ENCODE measurements at regions not wholly inside any gene's neighbourhood (a gene's known extent, or its start where the extent isn't known, plus 50 kb on each side); places are given as distances from the start of the nearest gene placed in this dataset.

DNA sequence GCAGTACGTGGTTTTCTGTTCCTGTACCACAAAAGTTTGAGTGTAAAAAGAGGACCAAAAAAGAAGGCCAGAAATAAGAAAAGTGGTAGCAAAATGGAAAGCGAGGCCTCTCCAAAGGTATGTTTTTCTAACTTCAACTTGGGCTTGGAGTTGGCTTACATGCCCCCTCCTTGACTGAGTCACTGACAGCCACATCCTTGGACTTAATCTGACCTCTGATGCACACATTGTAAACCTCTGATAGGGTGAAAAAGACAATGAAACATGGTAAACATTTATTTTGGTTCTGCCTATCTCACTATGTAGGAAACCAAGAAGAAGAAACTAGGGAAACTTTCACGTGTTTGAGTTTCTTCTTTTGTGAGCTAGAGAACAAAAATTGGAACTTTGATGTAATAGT, 503.2 kb upstream of the ID4 start:
- no peak overlapping the region for H4K91ac ChIP-seq (ENCODE audit: insufficient read depth, low read depth, low read length)
- no peak overlapping the region for H2AK9ac ChIP-seq (replicated peaks; ENCODE audit: low read depth, low read length, poor library complexity)
- in situ Hi-C loops (cut with MboI; ENCODE audit: low sequenced_read_pairs): no loop called here
- no peaks in the 10 kb centered on the region for H3K79me1 ChIP-seq (ENCODE audit: low read depth in 1 of 2, low read length in 2 of 2)
- H2BK5ac ChIP-seq (ENCODE audit: low read depth, low read length, poor library complexity, severe bottlenecking): no peak overlapping the region
- no peak overlapping the region for H4K8ac ChIP-seq (ENCODE audit: low read depth in 2 of 2, low read length in 2 of 2)
- no peak overlapping the region for H3K27ac ChIP-seq (ENCODE audit: insufficient read depth, low read length)
- CTCF ChIA-PET: no interaction called here
- H3K23ac ChIP-seq (ENCODE audit: low read depth, low read length): no peak overlapping the region
- WGBS, 2 experiments (ENCODE audit: extremely low coverage in 2 of 2, insufficient read length in 1 of 2): no CpG with 5 or more reads among the region's 3 CpGs
- H3K14ac ChIP-seq (replicated peaks; ENCODE audit: low read depth, low read length): no peak overlapping the region
- H2AFZ ChIP-seq (replicated peaks; ENCODE audit: low read length, poor library complexity): no peak overlapping the region
- DNase-seq (no peak), ATAC-seq (ENCODE audit: low read depth) (no peak)
- POLR2A ChIA-PET (ENCODE audit: unreplicated experiment): no interaction called here
- no peak overlapping the region for H2BK20ac ChIP-seq (ENCODE audit: low read depth, low read length)
- no TSS peak for BruUV-seq (replicated peaks)
- H3K18ac ChIP-seq (ENCODE audit: low read depth, low read length): no peak overlapping the region
- peaks cover 5% of the 10 kb centered on the region; the same call in 1 of the 2 replicates for H3K9me3 ChIP-seq (ENCODE audit: control insufficient read depth, insufficient read depth, low read length)
- no peaks in the 10 kb centered on the region for H3K9me1 ChIP-seq (ENCODE audit: insufficient read depth, low read length)
- H4K20me1 ChIP-seq (ENCODE audit: insufficient read depth, low read length): no peaks in the 10 kb centered on the region
- no peak overlapping the region for H3K4ac ChIP-seq (ENCODE audit: low read depth, low read length)
- no peak overlapping the region for H3K4me2 ChIP-seq (ENCODE audit: low read depth, low read length)
- no peak overlapping the region for H3K9ac ChIP-seq (ENCODE audit: low read depth, low read length)
- no peaks in the 10 kb centered on the region for H3K4me1 ChIP-seq (ENCODE audit: control insufficient read depth, insufficient read depth, low read length)
- H3K27me3 ChIP-seq (ENCODE audit: control insufficient read depth, insufficient read depth, low read length): no peaks in the 10 kb centered on the region
- intact Hi-C loops (cut with micrococcal nuclease): no loop called here
- TF ChIP-seq RCOR1 (IDR thresholded peaks at IDR 0.05; ENCODE audit: insufficient replicate concordance, low read length) (no peak), NFE2L2 (IDR thresholded peaks at IDR 0.05; ENCODE audit: low read depth, low read length) (no peak), SMC3 (IDR thresholded peaks at IDR 0.05; ENCODE audit: low read depth, low read length) (no peak), FOS (IDR thresholded peaks at IDR 0.05; ENCODE audit: low read depth, low read length) (no peak), RFX5 (IDR thresholded peaks at IDR 0.05; ENCODE audit: low read depth, low read length) (no peak), MAFK (IDR thresholded peaks at IDR 0.05; ENCODE audit: low read depth, low read length) (no peak), USF2 (IDR thresholded peaks at IDR 0.05; ENCODE audit: low read depth, low read length) (no peak), POLR2A (IDR thresholded peaks at IDR 0.05; ENCODE audit: low read depth, low read length) (no peak), MXI1 (IDR thresholded peaks at IDR 0.05; ENCODE audit: borderline replicate concordance, low read depth, low read length) (no peak)
- H3K4me3 ChIP-seq (ENCODE audit: insufficient read depth, low read depth, low read length): no peak overlapping the region
- H2BK120ac ChIP-seq (ENCODE audit: low read depth, low read length): no peak overlapping the region
- no peak overlapping the region for H3K56ac ChIP-seq (ENCODE audit: extremely low read depth, insufficient read depth, low read length)
- H4K5ac ChIP-seq (ENCODE audit: low read depth, low read length): no peak overlapping the region
- H3K36me3 ChIP-seq (ENCODE audit: control insufficient read depth, insufficient read depth, low read length): no peaks in the 10 kb centered on the region
- no peak overlapping the region for H2BK15ac ChIP-seq (ENCODE audit: low read depth, low read length)
- no peak overlapping the region for H2AK5ac ChIP-seq (ENCODE audit: low read depth, low read length)
- dilution Hi-C loops (cut with HindIII; ENCODE audit: low sequenced_read_pairs, unreplicated experiment): no loop called here

Measured in IMR-90 (cell line).